Neural cell (in vitro differentiated cells): ENCODE measurements at regions not wholly inside any gene's neighbourhood (a gene's known extent, or its start where the extent isn't known, plus 50 kb on each side); places are given as distances from the start of the nearest gene placed in this dataset.

ENCODE experiments used
- H2AFZ ChIP-seq: fragments of 200-600, 300-800 bp; sonication (generic), shearing (Covaris generic); 2 replicates; pipeline ENCODE4 v1.6.0; 2014; ENCODE audit warnings: low read depth, mild to moderate bottlenecking, antibody characterized with exemption, low read length, moderate library complexity
- H3F3A ChIP-seq: fragments of 200-600 bp; shearing (Covaris generic); 2 replicates; pipeline ENCODE4 v1.6.1; 2016; ENCODE audit warnings: mild to moderate bottlenecking, moderate library complexity, mixed read lengths, antibody characterized with exemption, low read length; ENCODE audit not compliant: insufficient read depth, poor library complexity, severe bottlenecking
- H3K27ac ChIP-seq: fragments of 200-600, 300-800 bp; sonication (generic), shearing (Covaris generic); 2 replicates; pipeline ENCODE4 v1.5.1; 2014; ENCODE audit warnings: mild to moderate bottlenecking, low read length, moderate library complexity
- H3K27me3 ChIP-seq: fragments of 300-800, 200-600 bp; sonication (generic), shearing (Covaris generic); 2 replicates; pipeline ENCODE4 v1.6.0; 2014; ENCODE audit warnings: mild to moderate bottlenecking, low read depth, low read length, moderate library complexity; ENCODE audit not compliant: insufficient read depth
- H3K36me3 ChIP-seq: fragments of 300-800, 200-600 bp; sonication (generic), shearing (Covaris generic); 2 replicates; pipeline ENCODE4 v1.5.1; 2014; ENCODE audit warnings: mild to moderate bottlenecking, antibody characterized with exemption, low read length, moderate library complexity; ENCODE audit not compliant: insufficient read depth
- H3K4me2 ChIP-seq: fragments of 300-800, 200-600 bp; sonication (generic), shearing (Covaris generic); 2 replicates; pipeline ENCODE4 v1.6.0; 2014; ENCODE audit warnings: mild to moderate bottlenecking, low read length
- H3K4me3 ChIP-seq: fragments of 300-800, 200-600 bp; sonication (generic), shearing (Covaris generic); 2 replicates; pipeline ENCODE4 v1.5.1; 2014; ENCODE audit warnings: mild to moderate bottlenecking, low read length, moderate library complexity
- H3K79me2 ChIP-seq: fragments of 200-600 bp; shearing (Covaris generic); replicated peaks from 2 replicates; pipeline ENCODE4 v1.6.0; 2014; ENCODE audit warnings: mild to moderate bottlenecking, low read length, moderate library complexity; ENCODE audit not compliant: insufficient read depth
- H3K9ac ChIP-seq: fragments of 300-800, 200-600 bp; sonication (generic), shearing (Covaris generic); 2 replicates; pipeline ENCODE4 v1.6.1; 2016; ENCODE audit warnings: mild to moderate bottlenecking, low read length, mixed read lengths
- H3K9me2 ChIP-seq: fragments of 200-600 bp; shearing (Covaris generic); 2 replicates; pipeline ENCODE4 v1.6.1; 2016; ENCODE audit warnings: mild to moderate bottlenecking, low read length, mixed read lengths; ENCODE audit not compliant: insufficient read depth
- H3K9me3 ChIP-seq: fragments of 200-600, 300-800 bp; sonication (generic), shearing (Covaris generic); 2 replicates; pipeline ENCODE4 v1.6.1; 2016; ENCODE audit warnings: mild to moderate bottlenecking, mixed run types, low read length, moderate library complexity, mixed read lengths
- H4K20me1 ChIP-seq: fragments of 200-600 bp; shearing (Covaris generic); 2 replicates; pipeline ENCODE4 v1.6.1; 2016; ENCODE audit warnings: mild to moderate bottlenecking, mixed run types; ENCODE audit not compliant: insufficient read depth
- CTCF ChIP-seq: fragments of 450-650 bp; IDR thresholded peaks from 2 replicates; pipeline ENCODE4 v1.5.1; 2014; ENCODE audit warnings: antibody characterized with exemption, mild to moderate bottlenecking, moderate library complexity; ENCODE audit not compliant: poor library complexity, severe bottlenecking
- EP300 ChIP-seq: fragments of 450-650 bp; conservative IDR thresholded peaks from 2 replicates; pipeline ENCODE4 v1.6.1; 2014; ENCODE audit warnings: antibody characterized with exemption, mild to moderate bottlenecking, moderate library complexity; ENCODE audit not compliant: poor library complexity, severe bottlenecking
- EZH2 ChIP-seq: fragments of 200-600, 300-800 bp; shearing (Covaris generic), sonication (generic); IDR thresholded peaks from 2 replicates; pipeline ENCODE4 v1.6.1; 2014; ENCODE audit warnings: antibody characterized with exemption, low read length, borderline replicate concordance, mild to moderate bottlenecking; ENCODE audit not compliant: insufficient read depth, poor library complexity, severe bottlenecking
- MXI1 ChIP-seq: fragments of 450-650 bp; conservative IDR thresholded peaks from 2 replicates; pipeline ENCODE4 v1.6.1; 2014; ENCODE audit warnings: antibody characterized with exemption, mild to moderate bottlenecking; ENCODE audit not compliant: poor library complexity, severe bottlenecking
- POLR2AphosphoS5 ChIP-seq: IDR thresholded peaks from 2 replicates; pipeline ENCODE4 v1.6.1; 2012
- RAD21 ChIP-seq: fragments of 450-650 bp; conservative IDR thresholded peaks from 2 replicates; pipeline ENCODE4 v1.6.1; 2014; ENCODE audit warnings: antibody characterized with exemption, mild to moderate bottlenecking, moderate library complexity
- REST ChIP-seq: IDR thresholded peaks from 2 replicates; pipeline ENCODE4 v1.6.1; 2012; ENCODE audit warnings: borderline replicate concordance
- SMC3 ChIP-seq: fragments of 450-650 bp; conservative IDR thresholded peaks from 2 replicates; pipeline ENCODE4 v1.6.1; 2014; ENCODE audit warnings: antibody characterized with exemption, mild to moderate bottlenecking, moderate library complexity; ENCODE audit not compliant: poor library complexity
- TAF1 ChIP-seq: IDR thresholded peaks from 2 replicates; pipeline ENCODE4 v1.6.1; 2012; ENCODE audit warnings: low read depth

GRCh38 chr1:193932979-193933378, 746.6 kb upstream of the B3GALT2 start:
- Histone ChIP-seq H4K20me1 (no peaks in the 10 kb centered on the region), H3F3A (no peaks in the 10 kb centered on the region), H3K4me2 (no peak overlapping the region), H3K79me2 (no peaks in the 10 kb centered on the region), H3K9ac (no peak overlapping the region), H2AFZ (no peak overlapping the region), H3K9me3 (peaks cover 3% of the 10 kb centered on the region), H3K27ac (no peak overlapping the region), H3K4me3 (no peak overlapping the region), H3K9me2 (no peaks in the 10 kb centered on the region), H3K27me3 (no peaks in the 10 kb centered on the region), H3K36me3 (no peaks in the 10 kb centered on the region)
- no peak for TF ChIP-seq RAD21
- TF ChIP-seq MXI1 = no peak
- no peak for TF ChIP-seq EP300
- TF ChIP-seq EZH2 = no peak
- no peak for TF ChIP-seq CTCF
- TF ChIP-seq POLR2AphosphoS5 = no peak
- no peak for TF ChIP-seq TAF1
- TF ChIP-seq REST = no peak
- TF ChIP-seq SMC3 = no peak

GRCh38 chr1:193931356-193931755, 744.9 kb upstream of the B3GALT2 start:
- no peak overlapping the region for H2AFZ ChIP-seq
- no peaks in the 10 kb centered on the region for H3K36me3 ChIP-seq
- TF ChIP-seq SMC3 (no peak), TAF1 (no peak), EP300 (no peak), CTCF (no peak), EZH2 (no peak), POLR2AphosphoS5 (no peak), MXI1 (no peak), RAD21 (no peak), REST (no peak)
- no peaks in the 10 kb centered on the region for H4K20me1 ChIP-seq
- H3F3A ChIP-seq = no peaks in the 10 kb centered on the region
- H3K4me2 ChIP-seq = no peak overlapping the region
- H3K27ac ChIP-seq = no peak overlapping the region
- no peaks in the 10 kb centered on the region for H3K9me2 ChIP-seq
- H3K79me2 ChIP-seq = no peaks in the 10 kb centered on the region
- H3K27me3 ChIP-seq = no peaks in the 10 kb centered on the region
- no peak overlapping the region for H3K9ac ChIP-seq
- no peak overlapping the region for H3K4me3 ChIP-seq
- peaks cover 3% of the 10 kb centered on the region for H3K9me3 ChIP-seq
